ENCODE measurements at regions not wholly inside any gene's neighbourhood (a gene's known extent, or its start where the extent isn't known, plus 50 kb on each side); places are given as distances from the start of the nearest gene placed in this dataset.

DNA sequence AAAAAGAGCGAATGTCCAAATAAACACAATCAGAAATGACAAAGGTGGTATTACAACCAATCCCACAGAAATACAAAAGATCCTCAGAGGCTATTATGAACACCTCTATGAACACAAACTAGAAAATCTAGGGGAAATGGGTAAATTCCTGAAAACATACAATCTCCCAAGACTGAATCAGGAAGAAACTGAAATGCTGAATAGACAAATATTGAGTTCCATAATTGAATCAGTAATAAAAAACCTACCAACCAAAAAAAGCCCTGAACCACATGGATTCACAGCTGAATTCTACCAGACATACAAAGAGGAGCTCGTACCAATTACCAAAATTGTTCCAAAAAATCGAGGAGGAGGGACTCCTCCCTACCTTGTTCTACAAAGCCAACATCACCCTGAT is 56.1 kb upstream of the ZNF800 start:
- no peak overlapping the region for H3K4me3 ChIP-seq
- no peak overlapping the region for H3K27ac ChIP-seq
- H3K4me1 ChIP-seq = no peaks in the 10 kb centered on the region
- DNase-seq (no peak), ATAC-seq (no peak)
- 61 to 63% methylated on average over 3 of the region's 3 CpGs for WGBS, 2 donors
- no peaks in the 10 kb centered on the region for H3K36me3 ChIP-seq (replicated peaks in 1 of 2; ENCODE audit: insufficient read depth in 1 of 2, low read depth in 2 of 2)
- intact Hi-C loops (cut with DNase I) = no loop called here
- H3K27me3 ChIP-seq = no peaks in the 10 kb centered on the region
- H3K9me3 ChIP-seq = peaks cover 0 to 18% (median 0%) of the 10 kb centered on the region in 3 donors
- TF ChIP-seq POLR2A (IDR thresholded peaks at IDR 0.05) = no peak
- TF ChIP-seq, protein P1, sequence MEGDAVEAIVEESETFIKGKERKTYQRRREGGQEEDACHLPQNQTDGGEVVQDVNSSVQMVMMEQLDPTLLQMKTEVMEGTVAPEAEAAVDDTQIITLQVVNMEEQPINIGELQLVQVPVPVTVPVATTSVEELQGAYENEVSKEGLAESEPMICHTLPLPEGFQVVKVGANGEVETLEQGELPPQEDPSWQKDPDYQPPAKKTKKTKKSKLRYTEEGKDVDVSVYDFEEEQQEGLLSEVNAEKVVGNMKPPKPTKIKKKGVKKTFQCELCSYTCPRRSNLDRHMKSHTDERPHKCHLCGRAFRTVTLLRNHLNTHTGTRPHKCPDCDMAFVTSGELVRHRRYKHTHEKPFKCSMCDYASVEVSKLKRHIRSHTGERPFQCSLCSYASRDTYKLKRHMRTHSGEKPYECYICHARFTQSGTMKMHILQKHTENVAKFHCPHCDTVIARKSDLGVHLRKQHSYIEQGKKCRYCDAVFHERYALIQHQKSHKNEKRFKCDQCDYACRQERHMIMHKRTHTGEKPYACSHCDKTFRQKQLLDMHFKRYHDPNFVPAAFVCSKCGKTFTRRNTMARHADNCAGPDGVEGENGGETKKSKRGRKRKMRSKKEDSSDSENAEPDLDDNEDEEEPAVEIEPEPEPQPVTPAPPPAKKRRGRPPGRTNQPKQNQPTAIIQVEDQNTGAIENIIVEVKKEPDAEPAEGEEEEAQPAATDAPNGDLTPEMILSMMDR (IDR thresholded peaks at IDR 0.05) = no peak

DNA sequence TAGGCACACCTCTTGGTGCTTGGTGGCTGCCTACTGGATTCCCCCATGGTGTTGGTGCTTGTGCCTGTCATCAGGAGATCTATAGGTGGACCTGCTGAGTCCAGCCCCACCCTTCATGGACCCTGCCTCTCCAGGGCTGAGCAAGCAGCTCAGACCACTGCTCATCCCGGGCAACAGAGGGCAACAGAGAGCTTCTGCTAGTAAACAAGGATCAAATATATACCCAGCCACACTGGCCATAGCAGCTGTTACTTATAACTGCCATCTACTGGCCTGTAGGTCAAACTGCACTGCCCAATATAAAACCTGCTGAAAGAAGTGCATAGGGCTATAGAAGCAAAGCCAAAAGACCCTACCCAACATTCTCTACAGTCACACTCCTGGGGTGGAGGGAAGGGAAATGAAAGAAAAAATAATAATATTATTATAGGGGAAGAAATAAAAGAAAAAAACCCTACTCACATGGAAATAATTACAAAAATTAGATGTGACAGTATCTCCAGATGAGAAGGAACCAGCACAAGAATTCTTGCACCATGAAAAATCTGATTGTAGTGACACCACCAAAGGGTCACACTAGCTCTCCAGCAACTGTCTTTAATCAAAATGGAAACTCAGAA is 54.9 kb upstream of the ZNF800 start:
- TF ChIP-seq, protein P1 (IDR thresholded peaks at IDR 0.05) = peak in 4 of 7 experiments; percentile 3 to 30 (median 20)
- TF ChIP-seq POLR2A (IDR thresholded peaks at IDR 0.05) = no peak
- H3K9me3 ChIP-seq = peaks cover 0 to 18% (median 0%) of the 10 kb centered on the region in 3 donors
- H3K4me3 ChIP-seq = no peak overlapping the region
- no peak overlapping the region for H3K27ac ChIP-seq
- 13 to 14% methylated on average over 1 of the region's 1 CpG for WGBS, 2 donors
- ATAC-seq (no peak), DNase-seq (peak in 1 of 4 donors; percentile 10)
- H3K36me3 ChIP-seq (replicated peaks in 1 of 2; ENCODE audit: insufficient read depth in 1 of 2, low read depth in 2 of 2) = no peaks in the 10 kb centered on the region
- intact Hi-C loops (cut with DNase I) = no loop called here
- H3K27me3 ChIP-seq = no peaks in the 10 kb centered on the region
- no peaks in the 10 kb centered on the region for H3K4me1 ChIP-seq

DNA sequence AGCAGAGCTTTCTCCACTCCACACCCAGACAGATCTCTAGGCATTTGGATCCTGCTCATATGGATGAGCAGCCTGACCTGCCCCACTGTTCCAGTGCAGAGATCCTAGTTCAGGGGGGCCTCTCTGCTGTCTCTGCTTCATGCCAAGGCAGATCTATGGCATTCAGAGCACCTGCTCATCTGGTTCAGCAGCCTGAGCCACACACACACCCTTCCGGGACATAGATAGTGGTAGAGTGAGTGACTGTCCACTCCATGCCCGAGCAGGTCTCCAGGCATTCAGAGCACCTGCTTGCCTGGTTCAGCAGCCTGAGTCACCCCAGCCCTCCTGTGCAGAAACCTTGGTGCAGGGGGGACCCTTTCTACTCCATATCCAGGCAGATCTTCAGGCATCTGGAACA is 54.3 kb upstream of the ZNF800 start:
- intact Hi-C loops (cut with DNase I) = no loop called here
- H3K27ac ChIP-seq = no peak overlapping the region
- no peaks in the 10 kb centered on the region for H3K36me3 ChIP-seq (replicated peaks in 1 of 2; ENCODE audit: insufficient read depth in 1 of 2, low read depth in 2 of 2)
- 94% methylated on average over 2 of the region's 2 CpGs; no CpG with 5 or more reads in 1 of the 2 donors for WGBS, 2 donors
- H3K4me3 ChIP-seq = no peak overlapping the region
- H3K4me1 ChIP-seq = no peaks in the 10 kb centered on the region
- H3K27me3 ChIP-seq = no peaks in the 10 kb centered on the region
- peaks cover 0 to 18% (median 0%) of the 10 kb centered on the region in 3 donors for H3K9me3 ChIP-seq
- TF ChIP-seq POLR2A (IDR thresholded peaks at IDR 0.05) = no peak
- TF ChIP-seq, protein P1 (IDR thresholded peaks at IDR 0.05) = no peak
- DNase-seq (no peak), ATAC-seq (no peak)

Data from body of pancreas (tissue), 4 donors.